Spinal cord (tissue), 9 donors: ENCODE measurements at regions not wholly inside any gene's neighbourhood (a gene's known extent, or its start where the extent isn't known, plus 50 kb on each side); places are given as distances from the start of the nearest gene placed in this dataset.

Source experiments
- DNase-seq, 6 donors: peaks; one replicate each; pipeline versions ENCODE4 v3.0.0 to v3.0.0-alpha.2; 2013 to 2015; ENCODE audit warnings: low spot score in 6 of 6, low read depth in 4 of 6
- H3K27ac ChIP-seq: one replicate; pipeline ENCODE4 v1.5.1; 2013; ENCODE audit warnings: low read depth, low read length, control low read depth
- H3K27me3 ChIP-seq: one replicate; pipeline ENCODE4 v1.6.1; 2013; ENCODE audit warnings: low read length; ENCODE audit not compliant: control insufficient read depth, insufficient read depth
- H3K36me3 ChIP-seq: one replicate; pipeline ENCODE4 v1.6.1; 2013; ENCODE audit warnings: low read length; ENCODE audit not compliant: control insufficient read depth, insufficient read depth
- H3K4me1 ChIP-seq: one replicate; pipeline ENCODE4 v1.6.1; 2013; ENCODE audit warnings: low read length; ENCODE audit not compliant: control insufficient read depth, insufficient read depth
- H3K4me3 ChIP-seq: one replicate; pipeline ENCODE4 v1.5.1; 2013; ENCODE audit warnings: low read depth, low read length, control low read depth
- H3K9me3 ChIP-seq: one replicate; pipeline ENCODE4 v1.6.1; 2013; ENCODE audit warnings: low read length; ENCODE audit not compliant: control insufficient read depth, insufficient read depth
- WGBS: methylation state at CpG from one replicate; pipeline ENCODE4 v1.1.5; 2013; ENCODE audit warnings: missing lambda C conversion rate; ENCODE audit not compliant: insufficient coverage; 5-methylcytosine and 5-hydroxymethylcytosine counted together
- donor health status: healthy.

DNA sequence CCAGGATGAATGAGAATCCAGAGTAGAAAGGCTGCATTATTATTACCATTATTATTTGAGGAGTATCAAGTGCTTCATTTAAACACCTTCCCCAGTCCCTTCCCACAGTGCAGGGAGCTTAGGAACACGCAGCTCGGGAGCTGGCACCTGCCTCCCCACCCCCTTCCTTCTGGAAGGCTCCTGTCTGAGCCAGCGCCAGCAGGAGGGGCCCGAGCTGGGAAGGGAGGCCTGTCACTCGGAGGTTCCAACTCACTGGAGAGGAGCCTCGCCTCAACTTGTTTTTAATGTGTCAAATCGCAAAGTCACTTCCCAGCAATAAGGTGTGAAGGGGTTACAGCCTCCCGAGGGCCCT lies 156.4 kb upstream of the IRX4 start:
- Histone ChIP-seq H3K4me3 (no peak overlapping the region), H3K27ac (no peak overlapping the region), H3K9me3 (no peaks in the 10 kb centered on the region), H3K4me1 (peaks cover 7% of the 10 kb centered on the region), H3K27me3 (peaks cover 2% of the 10 kb centered on the region), H3K36me3 (no peaks in the 10 kb centered on the region)
- peak in 1 of 6 donors; percentile 13 for DNase-seq
- 37% methylated on average over 4 of the region's 8 CpGs for WGBS

DNA sequence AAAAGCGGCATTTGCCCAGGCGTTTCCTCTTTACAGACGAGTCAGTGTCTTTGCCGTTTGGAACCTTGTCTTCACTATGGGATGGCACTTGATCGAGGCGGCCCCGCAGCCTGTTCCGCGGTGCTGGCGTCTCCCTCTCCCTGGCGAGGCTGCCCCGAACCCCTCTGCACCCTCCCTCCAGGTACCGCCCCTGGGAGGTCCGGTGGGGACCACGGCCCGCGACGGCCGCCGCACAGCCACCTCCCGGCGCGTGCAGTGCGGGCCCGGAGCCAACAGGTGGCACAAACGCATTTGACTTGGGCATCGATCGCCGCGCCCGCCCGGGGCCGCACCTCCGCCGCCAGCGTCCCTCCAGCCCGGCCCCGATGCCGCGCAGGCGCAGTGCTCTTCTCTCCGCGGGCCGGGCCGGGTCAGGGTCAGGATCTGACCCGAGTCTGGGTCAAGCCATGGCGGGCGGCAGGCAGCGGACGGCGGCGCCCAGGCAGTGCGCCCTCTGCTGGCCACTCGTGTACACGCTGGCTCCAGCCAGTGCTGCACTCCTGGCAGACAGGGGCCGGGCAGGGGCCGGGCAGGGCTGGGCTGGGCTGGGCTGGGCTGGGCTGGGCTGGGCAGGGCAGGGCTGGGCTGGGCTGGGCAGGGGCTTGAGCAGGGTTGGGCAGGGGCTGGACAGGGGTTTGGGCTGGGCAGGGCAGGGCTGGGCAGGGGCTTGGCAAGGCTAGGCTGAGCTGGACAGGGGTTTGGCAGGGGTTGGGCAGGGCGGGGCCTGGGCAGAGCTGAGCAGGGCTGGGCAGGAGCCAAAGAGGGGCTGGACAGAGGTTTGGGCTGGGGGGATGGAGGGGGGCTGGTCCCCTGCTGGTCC lies 155.8 kb upstream of the IRX4 start:
- H3K4me3 ChIP-seq: no peak overlapping the region
- 3% methylated on average over 56 of the region's 58 CpGs for WGBS
- peaks cover 2% of the 10 kb centered on the region for H3K27me3 ChIP-seq
- DNase-seq: peak in 5 of 6 donors; percentile 24 to 84 (median 42)
- H3K9me3 ChIP-seq: no peaks in the 10 kb centered on the region
- H3K36me3 ChIP-seq: no peaks in the 10 kb centered on the region
- no peak overlapping the region for H3K27ac ChIP-seq
- peaks cover 7% of the 10 kb centered on the region for H3K4me1 ChIP-seq

DNA sequence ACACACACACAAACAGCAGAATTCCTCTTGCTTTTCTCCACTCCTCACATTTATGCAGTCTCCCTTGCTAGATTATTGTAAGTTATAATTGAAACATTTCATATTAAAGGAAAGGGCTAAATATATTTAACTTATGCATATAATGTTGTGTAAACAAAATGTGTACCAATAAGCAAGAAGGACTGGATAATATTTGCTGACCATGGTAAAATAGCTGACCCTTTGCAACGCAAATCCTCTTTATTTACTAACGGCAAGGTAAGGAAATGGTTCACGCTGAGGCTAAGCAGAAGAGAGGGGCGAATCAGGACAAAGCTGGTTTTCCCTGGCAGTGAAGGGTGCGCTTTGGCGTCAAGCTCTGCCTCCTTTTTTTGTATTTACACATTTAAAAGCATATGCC lies 154.2 kb upstream of the IRX4 start:
- peaks cover 2% of the 10 kb centered on the region for H3K27me3 ChIP-seq
- no peak for DNase-seq
- H3K4me3 ChIP-seq: no peak overlapping the region
- H3K27ac ChIP-seq: no peak overlapping the region
- H3K36me3 ChIP-seq: no peaks in the 10 kb centered on the region
- no CpG with 5 or more reads among the region's 6 CpGs for WGBS
- peaks cover 7% of the 10 kb centered on the region for H3K4me1 ChIP-seq
- H3K9me3 ChIP-seq: no peaks in the 10 kb centered on the region

DNA sequence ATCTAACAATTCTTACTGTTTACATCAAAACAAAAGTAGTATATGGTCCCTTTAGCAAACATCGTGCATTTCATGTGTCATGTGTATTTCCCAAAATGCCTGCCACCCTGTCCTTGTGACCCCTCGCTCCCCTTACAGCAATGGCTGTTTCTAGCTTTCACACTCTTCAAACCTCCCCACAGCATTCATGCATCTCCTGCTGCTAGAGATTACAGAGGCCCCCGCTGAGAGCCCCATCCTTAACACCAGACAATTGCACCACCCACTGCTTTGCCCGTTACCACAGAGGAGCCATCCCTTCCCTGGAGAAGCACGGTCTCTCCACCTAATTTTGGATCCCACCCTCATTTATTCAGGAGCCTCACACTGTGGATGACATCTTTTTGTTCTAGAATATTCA lies 149.7 kb upstream of the IRX4 start:
- no peaks in the 10 kb centered on the region for H3K4me1 ChIP-seq
- H3K27me3 ChIP-seq: peaks cover 3% of the 10 kb centered on the region
- no peak overlapping the region for H3K4me3 ChIP-seq
- no peak overlapping the region for H3K27ac ChIP-seq
- H3K9me3 ChIP-seq: no peaks in the 10 kb centered on the region
- 50% methylated on average over 5 of the region's 5 CpGs for WGBS
- no peaks in the 10 kb centered on the region for H3K36me3 ChIP-seq
- no peak for DNase-seq

DNA sequence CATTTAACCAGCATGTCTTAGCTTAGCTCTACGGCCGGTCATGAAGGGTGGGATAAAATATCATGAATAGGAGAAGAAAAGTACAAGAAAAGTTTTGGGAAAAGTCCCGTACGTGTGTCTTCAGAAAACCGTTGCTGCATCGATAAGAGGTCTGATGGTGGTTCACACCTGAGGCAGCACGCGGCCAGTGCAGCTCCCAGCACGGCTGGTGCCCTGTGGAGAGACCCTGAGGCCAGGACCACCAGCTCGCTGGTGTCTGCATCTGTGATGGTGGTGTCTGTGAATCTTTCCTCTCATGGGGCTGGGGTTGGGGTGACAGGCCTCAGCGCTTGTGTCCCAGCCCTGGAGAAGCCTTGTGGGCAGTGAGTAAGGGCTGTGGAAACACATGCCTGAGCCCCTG lies 148.9 kb upstream of the IRX4 start:
- no peaks in the 10 kb centered on the region for H3K36me3 ChIP-seq
- peaks cover 3% of the 10 kb centered on the region for H3K27me3 ChIP-seq
- no peak for DNase-seq
- no peak overlapping the region for H3K27ac ChIP-seq
- no peak overlapping the region for H3K4me3 ChIP-seq
- no peaks in the 10 kb centered on the region for H3K4me1 ChIP-seq
- WGBS: 93% methylated on average over 11 of the region's 11 CpGs
- H3K9me3 ChIP-seq: no peaks in the 10 kb centered on the region

DNA sequence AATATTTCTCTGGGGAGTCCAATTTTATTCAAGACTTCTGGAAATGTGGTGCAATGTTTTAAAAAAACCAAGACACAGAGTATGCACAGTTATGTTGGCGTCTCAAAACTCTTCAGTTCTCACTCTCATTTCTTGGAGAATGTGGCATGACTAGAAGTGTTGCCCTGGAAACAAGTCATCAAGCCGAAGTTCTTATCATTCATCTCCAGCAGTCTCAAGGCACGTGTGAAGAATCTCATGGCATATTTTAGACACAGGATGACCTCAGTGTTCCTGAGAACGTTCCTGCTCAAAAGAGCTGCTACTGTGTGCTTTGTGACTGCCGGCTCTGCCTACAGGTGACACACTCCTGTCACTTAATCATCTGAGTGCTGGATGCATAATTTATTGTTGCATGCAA lies 147.4 kb upstream of the IRX4 start:
- WGBS: 22% methylated on average over 2 of the region's 5 CpGs
- no peaks in the 10 kb centered on the region for H3K36me3 ChIP-seq
- no peak for DNase-seq
- H3K4me1 ChIP-seq: no peaks in the 10 kb centered on the region
- H3K27me3 ChIP-seq: peaks cover 3% of the 10 kb centered on the region
- no peak overlapping the region for H3K27ac ChIP-seq
- H3K9me3 ChIP-seq: no peaks in the 10 kb centered on the region
- no peak overlapping the region for H3K4me3 ChIP-seq

DNA sequence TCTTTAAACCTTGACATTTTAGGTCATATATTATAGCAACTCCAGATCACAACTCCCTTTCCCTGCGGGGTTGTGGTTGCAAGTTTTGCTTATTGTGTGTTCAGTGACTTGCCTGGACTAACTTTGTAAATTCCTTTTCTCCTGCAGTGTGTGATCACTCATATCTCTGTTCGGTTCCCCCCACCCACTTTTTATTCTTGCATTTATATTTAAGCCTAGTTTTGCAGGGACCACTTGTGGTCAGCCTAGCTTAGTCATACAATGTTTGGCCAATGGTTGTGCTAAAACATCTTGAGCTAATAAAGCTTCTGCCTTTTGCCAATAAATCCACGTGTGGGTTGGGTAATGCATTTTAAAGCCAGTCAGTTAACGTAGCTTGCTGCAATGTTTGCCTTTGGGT lies 146.5 kb upstream of the IRX4 start:
- WGBS: 100% methylated on average over 1 of the region's 4 CpGs
- DNase-seq: no peak
- no peak overlapping the region for H3K27ac ChIP-seq

DNA sequence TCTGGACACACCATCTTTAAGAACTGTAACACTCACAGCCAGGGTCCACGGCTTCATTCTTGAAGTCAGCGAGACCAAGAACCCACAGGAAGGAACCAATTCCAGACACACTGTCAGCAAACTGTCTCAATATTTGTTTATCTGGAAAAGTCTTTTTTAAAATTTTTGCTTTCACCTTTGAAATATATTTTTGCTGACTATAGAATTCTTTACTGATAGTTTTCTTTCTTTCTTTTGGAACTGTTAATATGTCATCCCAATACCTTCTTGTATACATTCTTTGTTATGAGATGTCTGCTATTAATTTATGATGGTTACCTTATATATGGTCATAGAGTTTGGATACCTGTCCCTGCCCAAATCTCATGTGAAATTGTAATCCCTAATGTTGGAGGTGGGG lies 145.1 kb upstream of the IRX4 start:
- Histone ChIP-seq H3K27me3 (peaks cover 3% of the 10 kb centered on the region), H3K4me1 (no peaks in the 10 kb centered on the region), H3K4me3 (no peak overlapping the region), H3K9me3 (no peaks in the 10 kb centered on the region), H3K36me3 (no peaks in the 10 kb centered on the region), H3K27ac (no peak overlapping the region)
- no CpG with 5 or more reads among the region's 2 CpGs for WGBS
- no peak for DNase-seq

More for the DNA sequence above, 146.5 kb upstream of the IRX4 start:
- no peaks in the 10 kb centered on the region for H3K36me3 ChIP-seq
- no peaks in the 10 kb centered on the region for H3K9me3 ChIP-seq
- H3K4me3 ChIP-seq: no peak overlapping the region
- H3K27me3 ChIP-seq: peaks cover 3% of the 10 kb centered on the region
- no peaks in the 10 kb centered on the region for H3K4me1 ChIP-seq

DNA sequence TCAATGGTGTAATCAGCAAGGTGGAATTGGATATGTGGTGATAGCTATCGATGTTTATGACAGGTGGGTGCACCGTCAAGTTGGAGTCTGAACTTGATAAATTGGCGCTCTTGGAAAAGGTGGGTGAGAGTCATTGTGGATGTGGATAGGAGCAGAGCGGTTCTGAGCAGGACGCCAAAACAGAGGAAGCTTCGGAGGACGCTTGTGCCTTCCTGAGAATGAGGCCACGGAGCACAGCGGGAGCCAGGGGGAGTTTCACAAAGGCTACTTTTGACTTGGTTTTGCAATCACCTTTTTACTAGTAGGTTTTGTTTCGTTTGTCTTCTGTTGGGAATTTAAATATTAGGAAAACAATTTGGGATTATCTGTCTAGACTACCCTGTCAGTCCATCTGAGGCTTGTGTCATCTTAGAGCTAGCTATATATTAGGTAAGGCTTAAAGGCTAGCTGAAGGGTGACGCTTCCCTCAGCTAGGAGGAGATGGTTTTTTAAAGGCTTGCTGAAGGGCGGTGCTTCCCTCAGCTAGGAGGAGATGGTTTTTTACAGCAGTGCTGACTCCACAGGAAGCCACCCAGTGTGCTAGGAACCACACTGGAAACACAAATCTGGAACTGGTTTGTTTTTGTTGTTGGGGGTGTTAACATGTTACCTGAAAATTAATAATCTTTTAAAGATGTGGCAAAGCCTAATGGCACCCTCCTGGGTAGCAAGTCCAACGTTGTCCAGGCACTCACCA lies 142.4 kb upstream of the IRX4 start:
- WGBS: 77% methylated on average over 13 of the region's 13 CpGs
- H3K4me3 ChIP-seq: no peak overlapping the region
- no peak overlapping the region for H3K27ac ChIP-seq
- DNase-seq: no peak
- no peaks in the 10 kb centered on the region for H3K9me3 ChIP-seq
- H3K36me3 ChIP-seq: no peaks in the 10 kb centered on the region
- no peaks in the 10 kb centered on the region for H3K4me1 ChIP-seq
- H3K27me3 ChIP-seq: peaks cover 3% of the 10 kb centered on the region

DNA sequence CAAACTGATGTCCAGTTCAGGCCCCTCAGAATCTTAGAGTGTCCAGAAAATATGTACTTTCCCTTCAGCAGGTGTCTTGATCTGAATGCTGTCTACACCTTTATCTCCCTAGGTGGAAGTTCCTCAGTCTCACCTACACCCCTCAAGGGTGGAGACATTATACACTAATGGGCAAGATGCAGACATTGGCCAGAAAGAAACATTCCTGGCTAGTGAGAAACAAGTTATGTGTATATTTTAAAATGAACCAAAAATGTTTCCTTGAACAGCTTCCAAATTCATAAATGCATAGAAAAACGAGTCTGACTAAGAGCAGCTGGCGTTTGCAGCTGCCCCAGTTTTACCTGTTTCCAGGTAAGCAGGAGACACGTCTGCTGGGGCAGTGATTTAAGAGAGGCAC lies 140.5 kb upstream of the IRX4 start:
- Histone ChIP-seq H3K27ac (no peak overlapping the region), H3K9me3 (no peaks in the 10 kb centered on the region), H3K27me3 (peaks cover 3% of the 10 kb centered on the region), H3K4me1 (no peaks in the 10 kb centered on the region), H3K4me3 (no peak overlapping the region), H3K36me3 (no peaks in the 10 kb centered on the region)
- DNase-seq: no peak
- 87% methylated on average over 3 of the region's 3 CpGs for WGBS
